Endothelial cell of umbilical vein (primary cell): ENCODE measurements at regions not wholly inside any gene's neighbourhood (a gene's known extent, or its start where the extent isn't known, plus 50 kb on each side); places are given as distances from the start of the nearest gene placed in this dataset.

Experiments used
- BruUV-seq: library from RNA; stranded (reverse); fragments of 400-500 nt; replicated peaks from 2 replicates; lab custom pipeline; 2021; lab: Mats Ljungman, UMichigan
- CTCF ChIA-PET: fragments of 300-600, 350-600 bp; sonication (Branson Sonifier 250); formaldehyde crosslinking; loops from one replicate; lab custom pipeline; 2021; ENCODE audit warnings: antibody characterized with exemption, inconsistent platforms; lab: Charles Lee
- POLR2A ChIA-PET: fragments of 300-600, 350-600 bp; sonication (Branson Sonifier 250); formaldehyde crosslinking; loops from one replicate; lab custom pipeline; 2021; ENCODE audit warnings: antibody characterized with exemption, inconsistent platforms; lab: Charles Lee
- DNase-seq: peaks from one replicate; pipeline ENCODE4 v3.0.0-alpha.2; 2011; ENCODE audit warnings: low read depth, low spot score
- FAIRE-seq: peaks from 2 replicates; lab custom pipeline; 2011; peaks lifted over from hg19 to GRCh38; lab: Jason Lieb, UNC
- H2AFZ ChIP-seq: 2 replicates; pipeline ENCODE4 v1.6.0; 2012; ENCODE audit warnings: low read depth, low read length, control low read depth, inconsistent platforms
- H3K27ac ChIP-seq: 2 replicates; pipeline ENCODE4 v1.5.1; 2011; ENCODE audit warnings: low read depth, mild to moderate bottlenecking, control low read depth, low read length, moderate library complexity; ENCODE audit not compliant: insufficient read depth
- H3K27me3 ChIP-seq, 2 experiments: 2 replicates each; pipeline versions ENCODE4 v1.6.0 to v1.6.1; 2011; ENCODE audit warnings: low read length in 2 of 2, mixed read lengths in 1 of 2; ENCODE audit not compliant: control insufficient read depth in 2 of 2, insufficient read depth in 2 of 2
- H3K36me3 ChIP-seq, 2 experiments: 2 replicates in 1 of 2; 3 replicates in 1 of 2; pipeline ENCODE4 v1.5.1; 2011; ENCODE audit warnings: low read length in 2 of 2, mild to moderate bottlenecking in 1 of 2, moderate library complexity in 1 of 2; ENCODE audit not compliant: control insufficient read depth in 2 of 2, insufficient read depth in 2 of 2; ENCODE audit errors: extremely low read depth in 1 of 2
- H3K4me1 ChIP-seq: 3 replicates; pipeline ENCODE4 v1.5.1; 2011; ENCODE audit warnings: mild to moderate bottlenecking, low read length; ENCODE audit not compliant: control insufficient read depth, insufficient read depth; ENCODE audit errors: extremely low read depth
- H3K4me2 ChIP-seq: 2 replicates; pipeline ENCODE4 v1.6.1; 2011; ENCODE audit warnings: low read length, control low read depth, mixed read lengths; ENCODE audit not compliant: insufficient read depth
- H3K4me3 ChIP-seq, 3 experiments: fragments of 200-600 bp in 1 of 3; sonication (generic), shearing (Covaris generic) in 1 of 3; replicated peaks in 1 of 3; 2 replicates each; pipeline ENCODE4 v1.5.1; 2011 to 2016; ENCODE audit warnings: control low read depth in 3 of 3, low read length in 3 of 3, mild to moderate bottlenecking in 2 of 3, inconsistent platforms in 1 of 3, low read depth in 1 of 3, moderate library complexity in 1 of 3; ENCODE audit not compliant: insufficient read depth in 1 of 3
- H3K79me2 ChIP-seq: 2 replicates; pipeline ENCODE4 v1.6.0; 2012; ENCODE audit warnings: low read length, inconsistent platforms; ENCODE audit not compliant: control insufficient read depth, insufficient read depth
- H3K9ac ChIP-seq: replicated peaks from 2 replicates; pipeline ENCODE3; 2011; ENCODE audit warnings: low read length, control low read depth; ENCODE audit not compliant: insufficient read depth; ENCODE audit errors: extremely low read depth
- H3K9me1 ChIP-seq: replicated peaks from 3 replicates; pipeline ENCODE4 v1.6.0; 2011; ENCODE audit warnings: mild to moderate bottlenecking, low read length; ENCODE audit not compliant: control insufficient read depth, insufficient read depth; ENCODE audit errors: extremely low read depth
- H3K9me3 ChIP-seq: replicated peaks from 2 replicates; pipeline ENCODE4 v1.5.1; 2012; ENCODE audit warnings: low read length, inconsistent platforms; ENCODE audit not compliant: control insufficient read depth, insufficient read depth
- H4K20me1 ChIP-seq: replicated peaks from 2 replicates; pipeline ENCODE3; 2011; ENCODE audit warnings: mild to moderate bottlenecking, low read length; ENCODE audit not compliant: control insufficient read depth, insufficient read depth; ENCODE audit errors: extremely low read depth
- CTCF ChIP-seq, 2 donors: IDR thresholded peaks; 1 replicate in 1 of 2; 2 replicates in 1 of 2; pipeline ENCODE4 v1.5.1; 2011; ENCODE audit warnings: low read length in 2 of 2, mild to moderate bottlenecking in 2 of 2, moderate library complexity in 2 of 2, control low read depth in 1 of 2, inconsistent platforms in 1 of 2, low read depth in 1 of 2; ENCODE audit not compliant: insufficient read depth in 1 of 2; ENCODE audit errors: extremely low read depth in 1 of 2
- EZH2 ChIP-seq: IDR thresholded peaks from 2 replicates; pipeline ENCODE4 v1.6.1; 2012; ENCODE audit warnings: borderline replicate concordance, low read depth, mild to moderate bottlenecking, moderate library complexity, low read length, inconsistent platforms; ENCODE audit not compliant: severe bottlenecking
- FOS ChIP-seq: IDR thresholded peaks from 2 replicates; pipeline ENCODE4 v1.6.1; 2011; ENCODE audit warnings: mild to moderate bottlenecking, low read length, moderate library complexity, borderline replicate concordance; ENCODE audit not compliant: insufficient read depth
- GATA2 ChIP-seq: IDR thresholded peaks from 2 replicates; pipeline ENCODE4 v1.7.0; 2011; ENCODE audit warnings: low read depth, mild to moderate bottlenecking, moderate library complexity, mixed read lengths, low read length; ENCODE audit not compliant: insufficient read length, insufficient read depth
- JUN ChIP-seq: IDR thresholded peaks from 2 replicates; pipeline ENCODE4 v1.6.1; 2011; ENCODE audit warnings: borderline replicate concordance, low read depth; ENCODE audit not compliant: insufficient read length, insufficient read depth
- MAX ChIP-seq: IDR thresholded peaks from 2 replicates; pipeline ENCODE4 v1.6.1; 2011; ENCODE audit not compliant: insufficient read depth, insufficient read length
- MYC ChIP-seq: IDR thresholded peaks from one replicate; pipeline ENCODE4 v1.6.1; 2011; ENCODE audit warnings: mild to moderate bottlenecking, low read depth, low read length
- POLR2A ChIP-seq: IDR thresholded peaks from 2 replicates; pipeline ENCODE4 v1.6.1; 2012; ENCODE audit warnings: low read depth, mild to moderate bottlenecking, control low read depth, low read length
- POLR2AphosphoS5 ChIP-seq: IDR thresholded peaks from 2 replicates; pipeline ENCODE4 v1.6.1; 2012; ENCODE audit warnings: low read depth, mild to moderate bottlenecking, control low read depth, low read length, moderate library complexity; ENCODE audit not compliant: insufficient read depth
- dilution Hi-C: fragments of 300-500 bp; cut with MboI; formaldehyde crosslinking; loops from one replicate; pipeline ENCODE4 v1.15.0; 2019; ENCODE audit warnings: low sequenced_read_pairs; ENCODE audit not compliant: extremely low pct_ligation_motif_present
- intact Hi-C: fragments of 100-400 bp; cut with micrococcal nuclease; formaldehyde crosslinking; loops from one replicate; pipeline ENCODE4 v1.10.0; 2022

GRCh38 chr5:170173227-170173626 is 59.6 kb upstream of the C5orf58 start:
- no peaks in the 10 kb centered on the region for H4K20me1 ChIP-seq
- no peaks in the 10 kb centered on the region for H3K9me1 ChIP-seq
- TF ChIP-seq EZH2 (no peak), CTCF (IDR thresholded peaks at IDR 0.05; ENCODE audit: extremely low read depth in 1 of 2, insufficient read depth in 1 of 2, low read depth in 1 of 2, low read length in 2 of 2) (no peak), POLR2AphosphoS5 (no peak), MAX (no peak), GATA2 (no peak), MYC (no peak), POLR2A (no peak), FOS (no peak), JUN (no peak)
- no peaks in the 10 kb centered on the region for H3K79me2 ChIP-seq
- intact Hi-C loops (no loop called here), dilution Hi-C loops (no loop called here)
- no peak overlapping the region for H2AFZ ChIP-seq
- ChIA-PET CTCF (interaction anchor here (0.8 to 1.7 kb wide), 2 partner anchors 11 to 73 kb away, joined by 3 to 5 read pairs; no protein-coding TSS in a partner anchor), POLR2A (no interaction called here)
- no peak overlapping the region for H3K4me2 ChIP-seq
- H3K4me1 ChIP-seq = no peaks in the 10 kb centered on the region
- no peaks in the 10 kb centered on the region for H3K36me3 ChIP-seq
- no peak overlapping the region for H3K4me3 ChIP-seq
- no TSS peak for BruUV-seq
- H3K27me3 ChIP-seq = no peaks in the 10 kb centered on the region
- H3K27ac ChIP-seq = no peak overlapping the region
- DNase-seq (no peak), FAIRE-seq (no peak)
- H3K9me3 ChIP-seq = no peaks in the 10 kb centered on the region
- no peak overlapping the region for H3K9ac ChIP-seq
